A673 (cell line): ENCODE measurements at regions not wholly inside any gene's neighbourhood (a gene's known extent, or its start where the extent isn't known, plus 50 kb on each side); places are given as distances from the start of the nearest gene placed in this dataset.
"Not testable (repeated sequence)": the region's sequence is repeated elsewhere in the genome, so short reads cannot be mapped to it uniquely, and the experiment has no call there.

Experiments
- BruUV-seq: library from RNA; stranded (reverse); fragments of 400-500 nt; replicated peaks from 2 replicates; lab custom pipeline; 2021; lab: Mats Ljungman, UMichigan
- CTCF ChIA-PET: fragments of 300-600 bp; sonication (Branson Sonifier 250); formaldehyde crosslinking; loops from one replicate; lab custom pipeline; 2022; ENCODE audit warnings: antibody characterized with exemption; lab: Charles Lee
- POLR2A ChIA-PET: fragments of 300-600 bp; sonication (Branson Sonifier 250); formaldehyde crosslinking; loops from one replicate; lab custom pipeline; 2022; ENCODE audit warnings: antibody characterized with exemption; ENCODE audit not compliant: low non-redundant PET; lab: Charles Lee
- DNase-seq: peaks from one replicate; pipeline ENCODE4 v3.0.0-alpha.2; 2015; ENCODE audit warnings: low spot score
- H3K27ac ChIP-seq: fragments of 200-600 bp; sonication (generic); 2 replicates; pipeline ENCODE4 v1.5.1; 2016; ENCODE audit warnings: mixed run types, low read depth, mild to moderate bottlenecking, mixed read lengths, antibody characterized with exemption, low read length; ENCODE audit not compliant: poor library complexity, severe bottlenecking
- H3K27me3 ChIP-seq: fragments of 200-600 bp; sonication (generic); replicated peaks from 2 replicates; pipeline ENCODE4 v1.6.1; 2017; ENCODE audit warnings: mixed run types, low read depth, mild to moderate bottlenecking, mixed read lengths, antibody characterized with exemption, low read length; ENCODE audit not compliant: insufficient read depth, poor library complexity
- H3K36me3 ChIP-seq: fragments of 200-600 bp; sonication (generic); 2 replicates; pipeline ENCODE4 v1.6.1; 2016; ENCODE audit warnings: mixed run types, mild to moderate bottlenecking, mixed read lengths, antibody characterized with exemption, low read length; ENCODE audit not compliant: insufficient read depth, poor library complexity, severe bottlenecking
- H3K4me1 ChIP-seq: fragments of 200-600 bp; sonication (generic); 2 replicates; pipeline ENCODE4 v1.6.1; 2017; ENCODE audit warnings: mixed run types, mild to moderate bottlenecking, mixed read lengths, antibody characterized with exemption, low read length; ENCODE audit not compliant: insufficient read depth, poor library complexity, severe bottlenecking
- H3K4me3 ChIP-seq: fragments of 200-600 bp; sonication (generic); 2 replicates; pipeline ENCODE4 v1.5.1; 2016; ENCODE audit warnings: low read depth, mixed run types, mild to moderate bottlenecking, mixed read lengths, low read length; ENCODE audit not compliant: poor library complexity, severe bottlenecking
- H3K9me3 ChIP-seq: fragments of 200-600 bp; sonication (generic); 2 replicates; pipeline ENCODE4 v1.6.1; 2016; ENCODE audit warnings: mixed run types, low read depth, mild to moderate bottlenecking, mixed read lengths, antibody characterized with exemption, low read length; ENCODE audit not compliant: poor library complexity, severe bottlenecking
- CTCF ChIP-seq: fragments of 300-800, 200-600 bp; sonication (generic); conservative IDR thresholded peaks from 2 replicates; pipeline ENCODE4 v1.5.1; 2017; ENCODE audit warnings: low read depth, mild to moderate bottlenecking, antibody characterized with exemption, low read length, moderate library complexity, mixed read lengths
- EZH2 ChIP-seq: fragments of 200-600 bp; sonication (generic); IDR thresholded peaks from 2 replicates; pipeline ENCODE4 v1.6.1; 2017; ENCODE audit warnings: borderline replicate concordance, low read depth, mild to moderate bottlenecking, mixed read lengths, antibody characterized with exemption, low read length; ENCODE audit not compliant: poor library complexity, severe bottlenecking
- intact Hi-C: fragments of 100-400 bp; cut with micrococcal nuclease; formaldehyde crosslinking; loops from one replicate; pipeline ENCODE4 v1.10.0; 2022; ENCODE audit not compliant: unreplicated experiment

- H3K27ac ChIP-seq, result no peak overlapping the region
- BruUV-seq, result no TSS peak
- no peaks in the 10 kb centered on the region for H3K4me1 ChIP-seq
- H3K36me3 ChIP-seq, result no peaks in the 10 kb centered on the region
- no peaks in the 10 kb centered on the region for H3K27me3 ChIP-seq
- DNase-seq, result no peak
- H3K9me3 ChIP-seq, result no peaks in the 10 kb centered on the region
- intact Hi-C loops, result no loop called here
- POLR2A ChIA-PET, result no interaction called here
- TF ChIP-seq EZH2, result no peak
- CTCF ChIA-PET, result interaction anchor here (1.2 kb wide), 1 partner anchor 17 kb away, joined by 3 read pairs; no protein-coding TSS in a partner anchor
- H3K4me3 ChIP-seq, result no peak overlapping the region
These were observed 75.7 kb upstream of the SGCG start for GRCh38 chr13:23105051-23105450.

GRCh38 chr13:23107665-23108064 is 73.1 kb upstream of the SGCG start:
- no peaks in the 10 kb centered on the region for H3K9me3 ChIP-seq
- ChIA-PET CTCF (no interaction called here), POLR2A (no interaction called here)
- intact Hi-C loops, result no loop called here
- no peaks in the 10 kb centered on the region for H3K4me1 ChIP-seq
- BruUV-seq, result no TSS peak
- no peak overlapping the region for H3K4me3 ChIP-seq
- TF ChIP-seq CTCF (no peak), EZH2 (no peak)
- no peak overlapping the region for H3K27ac ChIP-seq
- H3K36me3 ChIP-seq, result no peaks in the 10 kb centered on the region
- H3K27me3 ChIP-seq, result no peaks in the 10 kb centered on the region
- DNase-seq, result no peak

- POLR2A ChIA-PET, result no interaction called here
- H3K36me3 ChIP-seq, result no peaks in the 10 kb centered on the region
- no TSS peak for BruUV-seq
- no peak overlapping the region for H3K27ac ChIP-seq
- intact Hi-C loops, result no loop called here
- TF ChIP-seq CTCF, result no peak
- no peak for TF ChIP-seq EZH2
- H3K9me3 ChIP-seq, result no peaks in the 10 kb centered on the region
- DNase-seq, result no peak
- H3K4me1 ChIP-seq, result no peaks in the 10 kb centered on the region
- CTCF ChIA-PET, result no interaction called here
- H3K27me3 ChIP-seq, result no peaks in the 10 kb centered on the region
- no peak overlapping the region for H3K4me3 ChIP-seq
These were observed 61.6 kb upstream of the SGCG start for GRCh38 chr13:23119131-23119530.

GRCh38 chr13:23127540-23127939 is 53.2 kb upstream of the SGCG start:
- DNase-seq, H3K4me3 ChIP-seq, CTCF ChIA-PET, BruUV-seq, intact Hi-C loops, H3K4me1 ChIP-seq, H3K27ac ChIP-seq, H3K27me3 ChIP-seq, POLR2A ChIA-PET, H3K36me3 ChIP-seq, H3K9me3 ChIP-seq: not testable (repeated sequence)
